Fibroblast of gingiva (primary cell): ENCODE measurements at regions not wholly inside any gene's neighbourhood (a gene's known extent, or its start where the extent isn't known, plus 50 kb on each side); places are given as distances from the start of the nearest gene placed in this dataset.

Source experiments
- DNase-seq: peaks from one replicate; pipeline ENCODE4 v3.0.0-alpha.2; 2011; ENCODE audit warnings: low read depth

DNA sequence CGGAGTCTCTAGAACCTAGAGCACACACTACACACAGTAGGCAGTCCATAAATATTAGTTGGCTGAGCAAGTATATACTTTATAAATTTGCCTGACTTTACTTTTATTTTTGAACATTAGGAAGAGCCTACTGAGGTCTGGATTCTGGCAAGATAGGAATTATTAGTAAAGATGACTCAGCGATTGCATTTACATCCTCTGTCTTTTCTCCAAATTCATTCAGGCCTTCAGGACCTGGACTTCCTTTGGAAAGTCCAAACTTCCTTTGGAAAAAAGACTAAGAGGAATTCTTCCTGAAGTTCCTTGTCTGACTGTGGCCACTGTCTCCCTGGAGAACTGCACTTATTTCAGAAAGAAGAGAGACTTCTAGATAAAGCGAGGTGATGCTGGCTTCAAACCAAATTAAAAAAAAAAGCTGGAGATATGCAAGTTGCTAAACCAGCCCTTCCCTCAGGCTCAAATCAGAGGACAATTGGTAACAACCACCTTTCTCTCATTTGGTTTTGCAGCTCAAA, 251.3 kb downstream of the GAS1 start:
- peak; percentile 27 for DNase-seq

DNA sequence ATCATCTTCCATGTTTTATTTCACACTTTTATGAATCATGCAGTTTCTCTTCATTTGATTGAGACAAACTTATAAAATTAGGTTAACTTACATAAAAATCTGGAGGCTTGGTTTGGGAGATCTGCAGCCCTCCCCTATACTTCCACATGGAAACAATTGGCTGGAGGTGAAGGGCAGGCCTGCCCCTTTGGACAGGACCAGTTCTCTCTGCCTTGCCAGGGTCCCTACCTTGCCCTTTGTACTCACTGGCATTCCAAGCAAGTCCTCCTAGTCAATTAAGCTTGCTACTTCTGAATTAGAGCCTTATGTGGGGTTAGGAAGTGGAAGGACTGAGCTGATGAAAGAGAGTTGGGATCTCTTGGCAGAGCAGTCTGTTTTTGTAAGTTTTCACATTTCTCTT, 257.3 kb downstream of the GAS1 start:
- DNase-seq, result no peak

DNA sequence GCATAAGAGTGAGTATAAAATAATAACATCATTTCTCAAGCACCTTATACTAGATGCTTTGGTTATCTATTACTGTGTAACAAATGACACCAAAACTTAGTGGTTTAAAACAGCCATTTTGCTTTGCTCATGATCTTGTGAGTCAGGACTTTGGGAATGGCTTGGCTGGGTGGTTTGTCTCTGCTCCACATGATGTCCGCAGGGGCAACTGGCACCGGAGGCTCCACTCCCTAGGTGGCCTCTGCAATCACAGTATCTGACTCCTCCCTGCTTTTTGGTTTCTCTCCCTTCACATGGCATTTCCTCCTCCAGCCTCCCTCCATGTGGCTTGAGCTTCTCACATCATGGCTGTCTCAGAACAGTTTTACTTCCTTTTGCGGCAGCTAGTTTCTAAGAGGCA, 259.5 kb downstream of the GAS1 start:
- no peak for DNase-seq

DNA sequence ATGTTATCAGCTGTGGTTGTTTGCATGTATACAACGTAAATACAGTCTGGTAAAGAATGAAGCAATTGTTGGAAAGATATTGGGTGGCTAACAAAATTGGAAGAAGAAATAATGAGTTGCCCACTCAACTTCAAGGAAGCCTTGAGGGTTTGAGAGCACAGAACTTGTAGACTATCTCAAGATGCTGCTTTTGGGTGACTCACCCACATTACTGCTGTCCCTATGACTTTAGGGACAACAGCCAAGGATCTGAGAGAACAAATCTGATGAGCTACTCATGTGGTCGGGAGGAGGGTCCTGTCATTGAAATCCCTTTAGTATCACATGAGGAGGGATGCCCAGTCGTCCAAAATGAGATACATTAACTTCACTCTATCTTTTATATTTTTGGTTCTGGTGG, 261.8 kb downstream of the GAS1 start:
- DNase-seq, result no peak

DNA sequence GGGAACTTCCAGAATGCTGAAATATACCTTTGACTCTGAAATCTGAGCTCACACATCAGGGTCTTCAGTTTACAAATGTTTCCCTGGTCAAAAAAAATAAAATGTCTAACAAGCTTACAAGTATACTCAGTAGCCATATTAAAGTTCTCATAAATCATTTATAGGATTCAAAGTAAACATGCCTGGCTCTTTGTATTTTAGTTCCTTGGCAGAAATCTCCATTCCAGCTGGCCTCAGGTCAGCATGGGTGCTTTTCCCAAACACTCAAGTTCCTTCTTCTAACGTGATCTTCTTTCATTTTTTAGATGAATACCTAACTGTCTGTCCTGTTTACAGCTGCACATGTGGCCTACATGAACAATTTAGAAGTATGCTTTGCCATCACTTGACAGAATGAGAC, 263.2 kb downstream of the GAS1 start:
- DNase-seq, result no peak

DNA sequence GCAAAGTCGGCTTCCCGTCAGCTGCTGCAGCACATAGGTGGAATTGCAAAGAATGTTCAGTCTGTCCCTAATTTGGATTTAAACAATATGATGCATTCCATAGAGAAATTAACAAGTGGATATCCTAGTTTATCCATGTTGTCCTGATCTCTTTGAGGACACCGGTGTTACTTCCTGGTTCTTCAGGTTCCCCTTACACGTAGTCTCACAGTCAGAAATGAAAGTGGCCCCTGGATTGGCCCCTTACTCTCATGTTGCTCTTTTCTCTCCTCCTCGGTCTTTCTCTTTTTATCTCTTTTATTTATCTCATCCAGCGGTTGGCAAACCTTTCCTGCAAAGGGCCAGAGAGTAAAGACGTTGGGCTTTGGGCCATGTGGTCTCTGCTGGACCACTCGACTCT, 265.1 kb downstream of the GAS1 start:
- no peak for DNase-seq

DNA sequence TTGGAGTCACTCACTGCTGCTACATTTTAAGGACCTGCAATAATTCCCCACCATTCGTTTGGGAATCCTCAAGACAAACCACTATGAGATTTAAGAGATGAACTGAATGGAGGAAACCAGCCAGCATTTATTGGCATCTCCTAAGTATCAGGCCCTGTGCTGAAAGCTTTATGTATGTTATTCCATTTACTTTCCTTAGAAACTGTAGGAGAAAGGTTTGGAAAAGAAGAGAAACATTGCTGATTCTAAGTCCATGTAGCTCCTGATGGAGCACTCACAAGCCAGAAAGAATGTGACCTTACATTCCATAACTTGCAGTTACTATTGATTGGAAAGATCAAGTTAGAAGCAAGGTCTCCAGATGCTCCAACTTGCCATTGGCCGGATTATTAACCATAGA, 267.4 kb downstream of the GAS1 start:
- DNase-seq, result no peak

DNA sequence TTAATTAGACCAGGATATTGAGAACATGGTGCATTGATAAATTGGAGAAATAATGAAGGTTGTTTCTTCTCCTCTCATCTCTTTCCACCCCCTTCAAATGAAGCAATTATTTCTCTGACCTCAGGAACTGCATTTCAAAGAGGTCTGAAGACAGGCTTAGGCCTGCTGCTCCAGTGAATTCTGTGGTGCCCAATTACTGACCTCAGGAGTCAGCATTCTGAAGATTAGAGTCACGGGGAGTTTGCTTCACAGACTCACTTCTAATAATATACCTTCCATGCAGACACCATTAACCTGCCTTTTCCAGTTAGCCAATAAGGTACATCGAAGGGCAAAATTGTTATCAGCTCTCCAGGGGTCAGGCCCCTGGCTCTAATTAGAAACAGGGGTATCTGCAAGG, 270.9 kb downstream of the GAS1 start:
- DNase-seq, result no peak

DNA sequence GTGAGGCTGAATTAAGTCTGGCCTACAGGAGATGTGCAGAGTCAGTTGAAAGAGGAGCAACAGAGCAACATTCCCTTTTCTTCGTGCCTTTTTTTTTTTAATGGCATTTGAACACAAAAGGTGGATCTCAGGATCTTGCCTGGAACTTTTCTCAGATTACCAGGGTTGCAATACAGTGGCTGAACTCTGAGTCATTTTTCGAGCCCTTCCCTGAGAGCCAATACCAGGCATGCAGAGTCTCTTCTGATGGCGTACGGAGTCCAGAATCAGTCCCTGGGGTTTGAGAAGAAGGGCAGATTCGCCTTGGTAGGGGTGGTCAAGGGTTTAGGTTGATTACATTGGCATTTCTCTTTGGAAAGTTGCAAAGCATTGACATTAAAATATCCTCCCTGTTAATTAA, 271.5 kb downstream of the GAS1 start:
- no peak for DNase-seq

DNA sequence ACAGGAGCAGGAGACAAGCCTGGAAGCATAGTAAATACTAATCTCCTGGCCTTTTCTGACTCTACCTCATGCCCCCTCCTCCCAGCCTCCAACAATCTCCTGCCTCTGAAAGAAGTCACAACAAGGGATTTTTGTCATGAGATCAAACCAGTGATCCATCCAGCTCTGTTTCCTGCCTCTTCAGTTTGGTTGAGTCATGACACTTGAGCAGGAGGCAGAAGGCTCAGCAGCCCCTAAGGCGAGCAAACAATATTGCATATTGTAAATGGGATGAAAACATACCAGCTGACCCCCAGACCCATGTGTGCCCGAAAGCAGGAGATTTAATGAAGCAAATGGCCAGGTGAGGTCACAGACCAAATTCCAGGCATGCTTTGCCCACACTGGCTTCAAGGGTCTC, 272.8 kb downstream of the GAS1 start:
- no peak for DNase-seq

DNA sequence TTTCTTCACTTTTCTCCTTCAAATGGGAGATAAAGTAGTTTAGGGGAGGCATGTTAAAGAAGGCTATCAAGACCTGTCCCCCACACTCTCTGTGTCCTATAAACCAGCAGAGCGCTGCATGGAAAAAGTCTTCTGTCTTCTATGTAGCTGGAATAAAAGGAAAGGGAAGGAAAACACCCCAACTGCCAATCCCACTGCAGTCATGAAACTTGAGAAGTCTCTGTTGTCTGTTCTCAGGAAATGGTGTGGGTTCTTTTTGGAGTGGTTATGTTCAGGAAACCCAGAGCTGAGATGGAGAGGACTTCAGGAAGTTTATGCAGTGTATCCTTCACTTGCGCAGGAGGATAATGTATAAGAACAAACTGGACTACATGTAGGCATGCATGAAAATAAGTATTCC, 274.3 kb downstream of the GAS1 start:
- DNase-seq, result no peak

DNA sequence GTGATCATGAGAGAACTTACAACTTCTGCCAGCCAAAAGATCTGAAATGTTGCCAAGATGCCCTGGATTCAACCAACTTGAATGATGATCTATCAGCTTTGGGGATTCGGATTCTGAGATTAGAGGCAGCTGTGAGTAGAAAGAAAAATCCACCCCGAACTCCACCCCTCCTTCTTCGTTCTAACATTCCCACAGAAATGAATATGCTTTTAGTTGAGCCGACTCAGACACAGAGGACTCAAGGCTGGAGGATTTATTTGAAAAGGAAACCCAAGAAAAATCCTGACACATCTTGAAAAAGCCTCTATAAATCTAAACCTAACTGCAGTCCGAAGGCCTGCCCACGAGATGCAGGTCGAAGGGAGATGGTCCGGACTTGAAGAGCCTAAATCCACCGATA, 275.0 kb downstream of the GAS1 start:
- no peak for DNase-seq

DNA sequence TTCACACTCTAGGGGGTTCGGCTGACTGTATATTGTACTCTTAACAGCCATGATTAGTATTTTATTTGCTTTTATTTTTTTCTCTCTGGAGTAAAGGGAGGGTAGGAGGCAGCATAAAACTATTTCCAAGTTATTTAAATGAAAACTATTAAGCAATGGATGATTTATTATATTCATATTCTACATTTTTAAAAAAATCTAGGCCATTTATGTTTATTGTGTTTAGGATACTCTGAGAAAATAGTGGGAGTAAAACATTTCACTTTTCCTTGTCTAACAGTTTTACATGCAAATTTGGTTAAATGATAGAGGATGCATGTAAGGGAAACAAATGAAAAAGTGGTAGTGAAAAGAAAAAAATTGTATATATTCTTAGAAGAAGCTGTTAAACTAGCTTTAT, 276.3 kb downstream of the GAS1 start:
- no peak for DNase-seq

DNA sequence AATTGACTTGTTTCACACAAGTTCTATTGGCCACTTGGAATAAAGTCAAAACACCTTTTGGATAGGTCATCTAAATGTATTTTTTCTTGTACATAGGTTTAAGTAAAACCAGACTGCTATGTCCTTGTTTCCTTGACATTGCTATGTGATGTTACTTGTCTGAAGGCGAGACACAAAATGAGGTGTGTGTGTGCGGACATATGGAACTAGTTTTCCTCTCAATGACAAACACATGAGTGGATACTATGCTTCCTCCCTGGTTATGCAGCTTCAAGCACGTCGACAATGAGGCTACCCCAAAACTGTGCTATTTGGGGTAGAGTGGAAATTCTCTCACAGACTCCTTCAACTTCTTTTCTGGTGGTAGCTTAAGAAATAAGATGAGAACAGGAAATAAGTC, 276.8 kb downstream of the GAS1 start:
- no peak for DNase-seq

DNA sequence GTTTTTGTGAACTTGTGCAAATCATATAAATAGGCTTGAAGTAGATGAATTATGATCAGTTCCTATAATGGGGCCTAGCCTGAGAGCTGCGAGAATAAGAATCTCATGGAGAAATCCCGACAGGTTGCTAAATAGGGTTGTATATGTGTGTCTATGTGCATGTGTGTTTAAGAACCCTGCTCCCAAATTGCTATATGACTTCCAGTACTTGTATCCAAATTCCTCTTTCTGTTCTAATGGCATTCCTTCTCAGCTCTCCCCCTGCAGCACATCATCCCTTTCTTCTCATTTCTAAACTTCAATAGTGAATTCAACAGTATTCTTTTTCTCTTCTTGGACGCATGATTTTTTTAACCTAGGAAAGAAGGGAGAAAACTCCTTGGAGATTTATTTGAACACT, 277.2 kb downstream of the GAS1 start:
- no peak for DNase-seq

DNA sequence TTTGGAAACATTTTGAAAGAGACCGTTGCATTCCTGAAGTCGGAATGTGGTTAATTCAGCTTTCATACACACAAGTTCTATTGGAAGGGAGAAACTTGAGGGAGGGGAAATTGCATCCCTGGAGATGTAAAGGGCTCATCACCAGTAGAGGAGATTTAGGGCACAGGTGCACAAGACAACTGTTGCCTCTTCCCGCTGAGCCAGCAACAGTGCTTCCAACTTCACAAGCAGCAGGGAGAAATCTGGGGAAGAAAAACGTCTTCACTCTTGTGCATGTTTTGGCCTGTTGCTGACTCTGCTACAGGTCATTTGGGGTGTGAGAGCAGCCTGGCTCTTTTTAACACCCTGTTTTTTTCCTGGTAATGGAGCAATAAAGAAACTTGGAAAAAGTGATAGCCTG, 277.9 kb downstream of the GAS1 start:
- no peak for DNase-seq

DNA sequence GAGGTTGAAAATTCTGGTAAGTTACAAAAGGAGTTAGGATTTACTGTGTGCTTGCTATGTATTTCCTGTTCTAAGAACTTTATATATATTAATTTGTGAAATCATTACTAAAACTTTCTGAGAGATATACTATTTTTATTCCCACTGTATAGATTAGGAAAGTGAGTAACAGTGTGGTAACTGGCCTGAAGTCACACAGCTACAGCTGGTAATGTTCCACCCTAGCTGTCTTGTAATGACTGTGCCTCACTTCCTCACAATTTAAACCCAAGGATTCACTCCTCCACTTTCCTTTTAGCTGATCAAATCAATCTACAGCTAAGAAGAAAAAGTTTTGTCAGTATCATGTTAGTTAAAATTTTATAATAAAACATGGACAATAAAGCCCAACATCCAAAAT, 278.8 kb downstream of the GAS1 start:
- DNase-seq, result no peak

DNA sequence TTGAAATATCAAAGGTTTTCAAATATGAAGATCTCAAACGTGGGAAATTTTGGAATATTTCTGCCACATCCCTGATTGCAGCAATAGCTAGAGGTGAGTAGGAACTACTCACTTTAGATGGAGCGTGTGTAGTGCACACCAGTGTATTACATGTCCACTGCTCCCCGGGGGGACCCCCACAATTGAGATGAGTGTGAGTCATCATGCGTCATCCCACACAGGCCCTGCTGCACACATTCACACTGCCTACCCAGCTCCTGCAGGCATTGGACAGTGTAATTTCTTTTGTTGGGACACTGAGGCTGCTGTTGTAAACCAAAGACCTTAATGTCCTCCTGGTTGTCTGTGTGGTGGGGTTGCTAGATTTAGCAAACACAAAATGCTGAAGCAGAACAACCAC, 280.0 kb downstream of the GAS1 start:
- no peak for DNase-seq

DNA sequence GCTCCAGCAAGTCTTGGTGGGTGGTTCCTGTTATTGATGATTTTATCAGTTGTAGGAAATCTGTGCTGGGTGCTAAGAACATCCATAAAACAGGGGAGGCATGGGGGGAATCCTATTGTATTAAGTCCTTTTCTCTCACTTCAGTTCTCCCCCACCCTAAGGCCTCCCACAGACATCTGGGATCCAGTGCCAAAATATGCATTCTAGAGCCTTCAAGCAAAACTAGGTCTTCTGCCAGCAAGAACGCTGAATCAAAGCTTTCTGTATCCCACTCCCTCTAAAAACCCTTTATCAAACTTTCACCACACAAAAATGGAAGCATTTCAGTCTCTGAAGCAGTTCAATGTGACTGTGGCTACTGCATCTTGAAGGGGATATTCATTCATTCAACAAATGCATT, 281.9 kb downstream of the GAS1 start:
- no peak for DNase-seq

DNA sequence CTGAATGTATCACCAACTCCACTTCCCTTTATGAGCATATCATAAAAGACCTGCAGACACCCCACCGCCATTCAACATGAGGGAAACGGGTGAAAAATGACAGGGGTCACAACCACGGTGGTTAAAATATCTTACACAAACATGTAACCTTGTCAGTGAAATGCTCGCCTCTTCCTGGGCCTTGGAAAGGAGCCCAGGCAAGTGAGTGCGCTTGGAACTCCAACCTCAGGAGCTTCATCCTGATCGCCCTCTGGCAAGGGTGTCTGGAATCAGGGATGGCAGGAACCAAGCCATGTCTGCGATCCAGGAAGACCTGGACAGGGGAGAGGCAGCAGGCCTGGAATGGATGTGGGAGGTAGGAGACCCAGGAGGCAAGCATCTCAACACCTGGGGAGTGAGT, 282.7 kb downstream of the GAS1 start:
- DNase-seq, result no peak

DNA sequence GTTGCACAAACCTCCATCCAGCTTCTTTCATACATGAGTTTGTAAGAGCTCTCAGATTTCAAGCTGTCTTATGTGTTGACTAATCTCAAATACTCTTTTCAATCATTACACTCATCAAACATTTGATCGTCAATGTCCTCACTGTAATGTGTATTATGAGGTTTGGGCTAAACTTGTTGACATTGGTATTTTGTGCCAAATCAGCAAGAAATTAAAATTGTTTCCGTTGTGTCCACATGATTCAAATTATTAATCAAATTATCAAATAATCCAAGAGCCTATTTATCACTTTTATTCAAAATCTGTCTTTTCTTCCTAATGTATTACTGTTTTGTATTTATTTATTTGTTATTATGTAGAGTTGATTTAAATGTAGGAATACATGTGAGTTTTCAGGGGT, 283.4 kb downstream of the GAS1 start:
- no peak for DNase-seq

DNA sequence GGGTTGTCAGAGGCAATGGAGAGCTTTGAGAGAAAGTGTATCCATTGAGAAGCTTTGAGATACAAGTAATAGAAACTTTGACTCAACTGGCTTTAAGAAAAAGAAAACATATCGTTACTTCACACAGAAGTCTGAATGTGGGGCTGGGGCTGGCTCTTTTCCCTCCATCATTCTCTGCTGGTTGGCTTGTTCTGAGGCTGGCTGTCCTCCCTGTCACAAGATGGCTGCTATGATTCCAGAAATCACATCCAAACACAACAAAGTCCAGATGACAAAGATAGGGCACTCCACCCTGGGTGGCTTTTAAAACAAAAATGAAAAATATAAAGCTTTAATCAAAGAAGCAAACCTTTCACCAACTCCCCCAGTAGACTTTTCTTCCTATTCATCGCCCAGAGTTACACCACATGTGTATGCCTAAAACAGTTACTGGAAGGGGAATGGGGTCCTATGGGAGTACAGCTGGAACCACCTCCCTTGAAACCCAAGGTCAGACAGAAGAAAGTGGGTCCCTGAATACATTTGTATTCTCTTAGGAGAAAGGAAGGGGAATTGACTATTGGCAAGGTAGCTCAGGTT, 284.3 kb downstream of the GAS1 start:
- DNase-seq, result no peak

DNA sequence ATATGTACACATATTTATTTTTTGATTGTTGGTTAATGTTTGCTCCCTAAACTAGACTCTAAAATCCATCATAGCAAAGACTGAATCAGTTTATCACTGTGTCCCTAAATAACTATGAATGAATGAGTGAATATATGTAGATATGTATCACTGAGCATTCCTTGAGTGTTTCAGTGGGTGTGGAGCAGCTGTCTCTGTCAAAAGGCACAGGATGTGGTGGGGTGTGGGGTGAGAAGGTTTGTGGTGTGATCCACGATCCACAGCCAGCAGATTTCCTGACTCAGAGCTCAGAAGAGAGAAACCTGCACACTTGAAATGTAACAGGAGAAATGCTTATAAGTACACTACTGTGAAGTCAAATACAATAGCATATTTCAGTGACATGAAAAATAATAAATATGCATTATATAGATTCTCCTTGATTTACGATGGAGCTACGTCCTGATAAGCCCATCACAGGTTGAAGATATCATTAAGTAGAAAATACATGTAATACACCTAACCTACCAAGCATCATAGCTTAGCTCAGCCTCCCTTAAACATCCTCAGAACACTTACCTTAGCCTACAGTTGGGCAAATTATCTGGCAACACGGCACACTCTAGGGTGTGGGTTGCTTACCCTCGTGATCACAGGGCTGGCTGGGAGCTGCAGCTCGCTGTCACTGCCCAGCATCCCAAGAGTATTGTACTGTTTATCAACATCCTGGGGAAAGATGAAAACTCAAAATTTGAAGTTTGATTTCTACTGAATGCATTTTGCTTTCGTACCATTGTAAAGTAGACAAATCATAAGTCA, 287.0 kb downstream of the GAS1 start:
- DNase-seq, result peak; percentile 43

DNA sequence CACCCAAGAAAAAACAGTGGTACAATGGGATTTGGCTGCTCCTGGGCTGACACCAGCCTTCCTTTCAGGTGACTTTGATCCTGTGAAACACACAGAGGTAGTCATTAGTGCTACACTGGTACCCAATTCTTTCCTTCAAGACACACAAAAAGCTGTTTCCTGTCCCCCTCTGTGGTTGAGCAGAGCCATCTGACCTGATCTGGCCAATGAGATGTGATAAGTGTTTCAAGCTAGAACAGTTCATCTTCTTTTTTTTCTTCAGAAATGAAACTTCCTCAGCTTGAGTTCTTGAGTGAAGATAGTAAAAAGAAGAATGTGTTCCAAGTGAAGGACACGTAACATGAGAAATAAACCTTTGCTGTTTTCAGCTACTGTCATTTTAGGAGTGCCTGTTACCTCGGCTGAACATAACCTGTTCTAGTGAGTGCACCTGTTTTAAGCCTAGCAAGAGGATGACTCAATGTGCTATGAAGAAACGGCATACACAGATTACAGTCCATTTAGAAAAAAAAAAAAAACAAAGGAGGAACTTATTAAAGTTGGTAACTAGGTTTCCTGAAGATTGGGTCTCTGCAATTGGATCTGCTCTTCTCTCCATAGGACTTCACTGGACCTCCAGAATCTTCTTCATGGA, 287.8 kb downstream of the GAS1 start:
- no peak for DNase-seq
